22Rv1 (cell line): ENCODE measurements at regions not wholly inside any gene's neighbourhood (a gene's known extent, or its start where the extent isn't known, plus 50 kb on each side); places are given as distances from the start of the nearest gene placed in this dataset.

Source experiments
- CTCF ChIP-seq: fragments of 450-650 bp; IDR thresholded peaks from 2 replicates; pipeline ENCODE4 v1.5.1; 2017; ENCODE audit warnings: mild to moderate bottlenecking
- ZFX ChIP-seq: fragments of 450-650 bp; IDR thresholded peaks from 2 replicates; pipeline ENCODE4 v1.6.1; 2017; ENCODE audit warnings: antibody characterized with exemption, borderline replicate concordance

- TF ChIP-seq CTCF: no peak
- TF ChIP-seq ZFX: no peak
These were observed 251.2 kb upstream of the MOCS1 start for GRCh38 chr6:40185486-40185885.
